GM19463 (cell line): ENCODE measurements at regions not wholly inside any gene's neighbourhood (a gene's known extent, or its start where the extent isn't known, plus 50 kb on each side); places are given as distances from the start of the nearest gene placed in this dataset.

Experiments used
- ATAC-seq: cut with Tn5 transposase; IDR thresholded peaks from one replicate; pipeline ENCODE4 v1.9.1; 2021; ENCODE audit warnings: mild to moderate bottlenecking, moderate library complexity; ENCODE audit not compliant: unreplicated experiment

DNA sequence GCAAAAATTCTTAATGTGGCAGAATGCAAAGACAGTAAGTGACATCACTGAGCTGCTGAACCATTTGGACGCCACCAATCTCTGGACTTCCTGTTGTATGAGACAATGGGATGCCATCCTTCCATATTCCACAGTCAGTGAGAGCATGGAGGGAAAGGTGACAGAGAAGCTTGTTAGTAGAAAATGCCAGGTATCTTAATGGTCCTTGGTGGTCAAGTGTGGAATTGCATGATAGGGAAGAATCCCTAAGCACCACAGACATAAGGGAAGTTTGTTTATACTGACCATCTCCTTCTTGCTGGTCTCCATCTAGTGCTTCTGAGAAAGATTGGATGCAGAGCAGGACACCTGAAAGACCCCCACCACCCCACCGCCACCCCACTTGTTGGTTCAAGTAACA lies 1410.0 kb upstream of the TMEM132C start:
- no peak for ATAC-seq

DNA sequence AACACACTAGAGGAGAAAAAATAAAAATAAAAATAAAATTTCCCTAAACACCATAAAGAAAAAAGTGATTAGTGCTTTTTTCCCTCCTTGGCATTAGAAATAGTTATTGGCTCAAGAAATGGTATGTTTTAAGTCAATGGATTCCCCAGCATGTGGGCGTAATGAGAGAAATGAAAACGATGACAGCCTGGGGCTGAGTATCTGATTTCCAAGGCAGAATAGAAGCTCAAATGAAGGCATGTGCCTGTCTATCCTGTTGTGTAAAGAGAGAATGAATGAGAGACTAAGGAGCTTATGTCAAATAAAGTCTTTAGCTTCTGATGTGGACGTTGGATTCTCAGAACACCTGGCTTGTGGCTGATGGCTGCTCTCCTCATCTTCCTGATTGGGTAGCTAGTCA lies 1408.4 kb upstream of the TMEM132C start:
- no peak for ATAC-seq

DNA sequence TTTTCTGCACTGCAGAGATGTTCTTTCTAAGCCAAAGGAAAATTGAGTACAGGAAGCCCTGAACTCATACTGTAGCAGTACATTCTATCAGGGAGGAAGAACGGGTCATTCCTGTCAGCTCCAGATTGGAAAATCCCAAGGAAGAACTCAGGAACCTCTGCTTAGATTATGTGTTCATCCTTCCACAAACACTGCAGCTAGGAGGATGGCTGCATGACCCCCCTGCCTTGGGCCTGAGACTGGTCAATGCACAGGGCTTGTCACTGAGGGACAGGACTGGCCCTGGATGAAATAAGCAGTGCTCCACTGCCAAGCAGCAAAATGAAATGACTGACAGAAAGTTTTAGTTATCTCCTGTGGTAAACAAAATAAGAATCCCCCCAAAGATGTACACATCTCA lies 1406.8 kb upstream of the TMEM132C start:
- no peak for ATAC-seq

DNA sequence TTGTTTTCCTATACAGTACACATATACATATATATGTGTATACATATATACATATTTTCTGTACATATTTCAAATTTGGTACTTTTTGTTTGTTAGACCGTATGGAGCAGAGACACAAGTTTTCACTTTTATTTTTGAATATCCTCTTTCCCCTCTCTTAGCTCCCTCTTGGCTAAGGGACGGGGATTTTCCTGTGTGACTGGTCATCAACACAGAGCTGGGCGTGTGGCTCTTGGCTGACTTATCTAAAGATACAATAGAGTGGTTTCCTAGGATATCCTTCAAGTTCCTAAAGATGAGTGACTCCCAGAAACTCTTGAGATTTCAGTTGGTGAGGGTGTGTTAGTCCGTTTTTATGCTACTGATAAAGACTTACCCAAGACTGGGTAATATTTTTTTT lies 1404.5 kb upstream of the TMEM132C start:
- no peak for ATAC-seq

DNA sequence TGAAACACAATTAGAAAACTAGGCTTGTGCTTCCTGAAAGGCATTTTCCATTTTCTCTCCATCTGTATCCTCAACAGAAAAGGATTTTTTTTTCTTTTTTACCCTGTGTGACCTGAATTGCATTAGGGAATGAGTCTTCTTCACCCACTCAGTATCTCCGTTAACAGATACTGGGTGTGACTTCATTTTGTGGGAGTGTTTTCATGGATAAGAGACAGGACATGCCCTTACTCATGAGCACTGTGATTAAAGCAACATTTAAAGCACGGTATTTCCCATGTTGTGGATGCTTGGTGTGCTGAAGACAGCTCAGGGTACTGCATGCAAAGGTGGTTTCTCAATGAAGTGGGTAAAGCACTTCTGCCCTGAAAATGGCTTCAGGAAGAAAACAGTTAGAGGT lies 1397.3 kb upstream of the TMEM132C start:
- ATAC-seq, result no peak

DNA sequence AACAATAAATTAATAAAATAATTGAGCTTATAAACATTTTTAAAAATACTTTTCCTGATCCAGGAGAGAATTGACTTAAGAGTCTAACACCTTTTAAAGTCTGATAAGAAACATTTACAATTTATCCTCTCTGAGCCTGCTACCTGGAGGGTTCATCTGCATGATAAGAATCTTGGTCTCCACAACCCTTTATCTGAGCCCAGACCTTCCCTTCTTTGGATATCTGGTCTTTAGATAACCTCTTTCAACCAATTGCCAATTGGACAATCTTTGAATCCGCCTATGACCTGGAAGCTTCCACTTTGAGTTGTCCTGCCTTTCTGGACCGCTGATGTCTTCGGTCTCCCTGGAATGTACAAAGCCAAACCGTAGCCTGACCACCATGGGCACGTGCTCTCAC lies 1393.3 kb upstream of the TMEM132C start:
- no peak for ATAC-seq

DNA sequence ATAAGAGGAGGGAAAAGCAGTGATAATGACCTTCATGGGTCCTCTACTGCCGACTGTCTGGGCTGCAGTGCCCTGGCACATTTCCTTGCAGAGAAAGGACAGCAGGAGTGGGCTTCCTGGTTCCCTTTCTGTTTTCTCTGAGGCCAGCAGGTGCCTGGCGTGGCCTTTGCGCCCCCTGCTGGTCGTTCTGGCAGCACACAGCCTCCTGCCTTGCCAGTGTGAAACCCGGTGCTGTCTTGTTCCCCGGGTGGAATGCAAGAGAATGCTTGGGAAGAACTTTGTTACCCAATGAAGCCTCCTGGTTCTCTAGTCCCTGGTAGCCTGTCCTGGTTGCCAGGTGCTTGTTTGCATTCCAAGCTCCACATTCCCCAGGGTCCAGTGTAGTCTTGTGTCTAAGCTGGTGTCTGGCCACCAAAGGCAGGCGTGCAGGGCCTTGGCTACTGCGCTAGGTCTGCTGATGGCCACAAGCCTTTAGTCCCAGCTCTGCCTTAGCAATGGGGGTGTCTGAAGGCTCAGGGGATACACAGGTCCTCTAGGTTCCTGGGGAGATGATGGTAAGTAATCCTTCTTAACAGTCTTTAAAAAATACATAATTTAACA lies 1392.4 kb upstream of the TMEM132C start:
- peak; percentile 96 for ATAC-seq

DNA sequence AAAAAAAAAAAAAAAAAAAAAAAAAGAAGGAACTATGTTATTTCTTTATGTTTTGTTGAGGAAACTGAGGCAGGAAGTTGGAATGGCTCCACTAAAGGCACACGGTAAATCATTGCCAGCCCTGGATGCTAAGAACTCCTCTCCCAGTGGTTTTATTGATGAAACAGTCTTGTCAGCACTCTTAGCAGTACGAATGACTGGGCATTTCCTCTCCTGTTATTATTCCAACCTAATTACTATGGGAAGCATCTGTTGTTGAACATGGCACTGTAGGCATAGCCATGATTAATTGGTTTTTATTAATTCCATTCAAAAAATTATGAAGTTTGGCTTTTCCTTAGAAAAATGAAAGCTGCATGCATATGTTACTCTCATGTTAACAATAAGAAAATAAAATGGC lies 1387.1 kb upstream of the TMEM132C start:
- no peak for ATAC-seq

DNA sequence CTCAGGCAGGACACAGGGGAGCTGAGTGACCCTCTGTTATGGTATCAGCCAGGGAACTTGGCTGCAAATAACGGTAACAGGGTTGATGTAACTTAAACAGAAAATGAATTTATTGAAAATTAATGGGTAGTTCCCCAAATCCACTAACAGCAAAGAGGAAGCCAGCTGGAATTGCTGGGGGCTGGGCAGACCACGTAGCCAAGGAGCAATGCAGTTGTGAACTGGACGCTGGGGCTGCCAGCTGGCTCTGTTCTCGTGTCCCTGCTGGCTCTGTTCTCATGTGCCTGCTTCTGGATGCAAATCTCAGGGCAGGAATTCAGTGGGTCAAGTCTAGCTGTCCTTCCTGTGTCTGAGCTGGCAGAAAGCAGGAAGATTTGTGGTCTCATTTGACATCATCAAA lies 1383.3 kb upstream of the TMEM132C start:
- no peak for ATAC-seq

DNA sequence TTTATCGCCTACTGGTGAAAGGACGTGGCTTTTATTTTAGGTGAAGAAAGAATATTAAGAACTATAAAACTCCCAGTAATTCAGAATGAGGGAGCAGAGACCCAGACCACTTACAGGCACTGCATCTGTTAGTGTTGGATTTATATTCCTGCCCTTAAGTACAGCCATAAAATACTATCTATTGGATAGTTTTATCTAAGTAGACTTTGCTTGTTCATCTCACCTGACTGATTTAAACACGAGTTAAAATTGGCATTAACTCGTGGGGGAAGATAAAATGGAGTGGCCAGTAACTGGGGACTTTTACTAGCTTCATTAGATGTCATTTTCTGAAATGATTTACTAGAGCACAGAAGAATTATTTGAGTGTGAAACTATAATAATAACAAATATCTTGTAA lies 1377.5 kb upstream of the TMEM132C start:
- no peak for ATAC-seq

DNA sequence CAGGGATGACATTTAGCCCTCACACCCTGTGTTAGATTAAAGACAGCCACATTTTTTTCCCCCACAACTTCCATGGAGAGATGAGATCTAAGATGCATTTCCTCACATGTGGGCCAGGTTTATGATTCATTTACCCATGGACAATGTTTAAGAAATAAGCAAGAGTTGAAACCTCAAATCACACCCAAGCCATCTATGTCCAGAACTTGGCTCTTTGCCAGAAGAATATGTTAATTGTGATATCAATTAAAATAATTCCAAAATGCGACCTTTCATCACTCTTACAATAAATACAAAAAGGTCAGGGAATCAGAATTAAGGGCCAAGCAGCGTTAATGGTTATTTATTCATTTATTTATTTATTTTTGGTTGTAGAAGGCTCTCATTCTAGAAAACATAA lies 1376.9 kb upstream of the TMEM132C start:
- ATAC-seq, result no peak

DNA sequence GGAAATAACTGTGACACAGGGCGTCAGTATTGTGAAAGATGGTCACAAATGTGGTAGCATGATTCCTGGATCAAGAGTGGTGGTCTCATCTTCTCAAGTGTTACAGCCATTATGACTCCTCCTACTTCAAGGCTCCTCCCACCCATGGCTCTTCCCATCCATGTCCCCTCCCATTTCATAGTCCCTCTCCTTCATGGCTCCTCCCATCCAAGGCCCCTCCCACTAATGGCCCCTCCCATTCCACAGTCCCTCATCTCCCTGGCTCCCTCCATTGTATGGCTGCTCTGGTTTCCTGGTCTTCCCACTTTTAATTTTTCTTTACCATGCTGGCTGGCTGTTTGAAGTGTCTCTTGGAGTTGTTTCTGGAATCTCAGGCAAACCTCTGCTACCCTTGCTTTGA lies 1375.2 kb upstream of the TMEM132C start:
- no peak for ATAC-seq

DNA sequence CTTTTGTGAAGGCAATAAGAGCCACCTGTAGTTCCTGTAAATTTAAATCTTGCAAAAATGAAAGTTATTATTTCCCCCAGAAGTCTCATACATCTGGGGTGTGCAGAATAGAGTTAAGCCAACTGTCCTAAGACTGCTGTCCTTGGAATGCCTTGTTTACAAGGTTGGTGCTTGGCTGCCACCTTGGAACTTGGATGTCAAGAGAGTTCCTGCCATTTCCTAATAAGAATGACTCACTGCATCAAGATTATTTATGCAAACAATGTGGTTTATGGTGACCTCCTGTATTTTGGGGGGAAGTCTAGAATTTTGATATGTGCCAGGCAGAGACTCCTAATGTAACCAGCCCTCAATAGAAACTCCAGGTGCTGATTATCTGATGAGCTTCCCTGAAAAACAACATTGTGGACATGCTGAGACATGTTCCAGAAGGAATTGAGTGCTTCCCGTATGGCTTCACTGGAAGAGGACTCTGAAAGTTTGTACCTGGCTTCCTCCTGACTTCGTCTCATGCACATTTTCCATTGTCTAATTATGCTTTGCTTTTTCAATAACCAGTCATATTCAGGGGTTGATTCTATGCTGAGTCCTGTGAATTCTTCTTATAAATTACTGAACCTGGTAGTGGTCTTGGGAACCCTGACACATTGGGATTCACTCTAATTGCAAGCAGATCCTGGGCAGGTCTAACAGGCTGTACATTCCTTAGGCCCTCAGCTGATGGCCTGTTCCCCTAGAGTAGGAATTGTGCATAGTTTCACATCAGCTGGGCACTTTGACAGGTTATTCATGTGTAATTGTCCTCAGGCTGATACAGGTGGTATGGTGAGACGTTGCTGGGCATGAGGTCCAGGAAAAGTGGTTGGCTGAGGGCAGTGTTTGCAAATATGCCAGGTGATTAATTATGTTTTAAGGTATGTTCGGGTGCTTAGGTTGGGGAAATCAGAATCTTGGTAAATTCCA lies 1370.7 kb upstream of the TMEM132C start:
- ATAC-seq, result no peak

DNA sequence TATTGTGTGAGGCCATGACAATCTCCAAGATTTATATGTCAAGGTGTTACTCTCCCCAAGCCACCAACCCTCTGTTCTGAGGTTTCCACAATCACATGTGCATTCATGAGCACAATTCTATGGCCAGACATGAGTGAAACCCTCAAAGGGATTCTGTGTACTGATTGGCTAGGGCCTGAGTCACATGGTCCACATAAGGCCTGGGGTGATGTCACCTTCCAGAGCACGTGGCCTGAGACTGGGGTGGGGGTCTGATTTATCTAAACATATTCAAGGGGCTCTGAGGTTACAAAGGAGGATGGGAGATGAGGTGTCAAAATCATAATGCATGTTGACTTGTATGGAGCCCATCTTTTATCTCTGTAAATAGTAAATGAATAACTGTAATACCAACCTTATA lies 1369.9 kb upstream of the TMEM132C start:
- no peak for ATAC-seq

DNA sequence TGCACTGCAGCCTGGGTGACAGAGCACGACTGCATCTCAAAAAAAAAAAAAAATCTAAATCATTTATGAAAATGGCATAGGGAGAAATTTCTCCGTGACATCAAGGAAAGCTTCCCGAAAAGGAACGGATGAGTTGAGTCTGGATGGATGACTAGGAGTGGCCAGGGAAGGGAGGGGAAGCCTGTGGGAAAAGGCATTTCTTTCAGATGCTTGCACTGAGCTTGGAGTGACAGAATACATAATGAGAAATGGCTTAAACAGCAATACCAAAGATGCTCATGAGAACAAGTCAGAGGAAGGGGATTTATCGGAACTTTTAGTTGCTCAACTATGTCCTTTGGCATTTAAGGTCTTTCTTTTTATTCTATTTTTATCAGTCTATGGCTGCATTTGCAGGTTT lies 1369.2 kb upstream of the TMEM132C start:
- ATAC-seq, result no peak

DNA sequence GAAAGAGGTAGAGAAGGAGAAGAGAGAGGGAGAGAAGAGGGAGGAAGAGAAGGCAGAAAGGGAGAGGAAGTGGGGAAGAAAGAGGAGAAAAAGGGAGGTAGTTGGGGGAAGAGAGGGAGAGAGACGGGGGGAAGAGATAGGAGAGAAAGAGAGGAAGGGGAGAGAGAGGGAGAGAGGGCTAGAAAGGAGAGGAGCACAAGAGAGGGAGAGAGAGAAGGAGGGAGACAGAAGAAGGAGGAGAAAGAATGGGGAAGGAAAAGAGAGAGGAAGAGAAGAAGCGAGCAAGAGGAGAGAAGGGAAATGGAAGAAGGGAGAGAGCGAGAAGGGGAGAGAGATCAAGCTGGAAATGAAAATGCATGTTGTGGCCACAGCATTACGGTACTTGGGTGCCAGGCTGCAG lies 1368.4 kb upstream of the TMEM132C start:
- no peak for ATAC-seq

DNA sequence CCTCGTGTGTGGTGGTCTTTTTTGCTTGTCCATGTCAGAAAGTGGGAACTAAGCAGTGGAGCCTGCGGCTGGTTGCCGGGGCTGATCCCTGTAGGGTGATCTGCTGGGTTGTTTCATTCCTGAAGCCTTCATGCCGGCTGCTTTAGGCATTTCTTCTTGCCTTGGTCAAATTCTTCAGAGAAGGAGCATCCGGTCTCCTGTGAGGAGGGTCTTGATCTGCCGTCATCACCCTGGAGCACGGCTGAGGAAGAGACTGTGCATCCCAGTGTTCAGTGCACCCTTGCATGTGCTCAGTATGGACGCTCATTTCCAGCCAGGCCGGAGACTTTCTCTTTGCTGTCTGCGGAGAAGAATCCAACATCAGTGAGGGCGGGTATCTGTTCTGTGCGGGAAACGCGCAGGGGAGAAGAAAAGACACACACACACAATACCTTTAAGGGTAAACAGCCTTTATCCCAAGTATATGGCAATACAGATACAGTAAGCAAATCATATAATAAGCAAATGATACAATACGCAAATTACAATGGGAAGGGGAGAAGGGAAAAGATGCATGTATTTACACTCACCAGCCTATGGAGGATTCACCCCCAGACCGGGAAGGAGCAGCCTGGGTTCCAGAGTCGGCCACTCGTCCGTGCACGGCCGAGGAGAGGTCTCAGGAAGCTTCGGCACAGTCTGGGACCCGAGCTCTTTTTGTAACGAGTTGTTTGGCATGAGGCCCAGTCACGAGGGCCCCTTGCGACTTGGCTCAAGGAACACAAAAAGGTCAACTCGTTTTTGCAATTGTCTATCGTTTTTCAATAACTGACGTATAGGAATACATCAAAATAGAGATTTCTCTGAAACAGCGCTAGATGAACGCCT lies 1366.8 kb upstream of the TMEM132C start:
- ATAC-seq, result no peak

DNA sequence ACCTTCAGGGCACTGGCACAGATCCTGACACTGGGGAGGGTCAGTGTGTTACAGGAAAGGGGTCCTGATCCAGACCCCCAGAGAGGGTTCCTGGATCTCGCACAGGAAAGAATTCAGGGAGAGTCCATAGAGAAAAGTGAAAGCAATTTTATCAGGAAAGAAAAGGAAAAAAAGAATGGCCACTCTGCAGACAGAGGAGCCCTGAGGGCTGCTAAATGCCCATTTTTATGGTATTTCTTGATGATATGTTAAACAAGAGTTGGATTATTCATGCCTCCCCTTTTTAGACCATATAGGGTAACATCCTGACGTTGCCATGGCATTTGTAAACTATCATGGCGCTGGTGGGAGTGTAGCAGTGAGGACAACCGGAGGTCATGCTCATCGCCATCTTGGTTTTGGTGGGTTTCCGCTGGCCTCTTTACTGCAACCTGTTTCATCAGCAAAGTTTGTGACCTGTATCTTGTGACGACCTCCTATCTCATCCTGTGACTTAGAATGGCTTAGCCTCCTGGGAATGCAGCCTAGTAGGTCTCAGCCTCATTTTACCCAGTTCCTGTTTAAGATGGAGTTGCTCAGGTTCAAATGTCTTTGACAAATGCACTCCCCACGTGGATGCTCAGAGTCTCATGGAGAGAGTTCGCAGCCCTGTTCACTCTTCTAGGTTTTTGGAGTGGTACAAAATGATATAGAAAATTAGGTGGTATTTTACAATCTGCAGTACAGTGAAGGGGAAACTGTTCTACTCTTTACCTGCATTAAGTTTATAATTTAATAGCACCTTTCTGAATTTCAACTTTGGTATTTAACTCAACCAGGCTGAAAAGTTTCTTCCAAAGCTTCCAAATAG lies 1363.7 kb upstream of the TMEM132C start:
- ATAC-seq, result no peak

DNA sequence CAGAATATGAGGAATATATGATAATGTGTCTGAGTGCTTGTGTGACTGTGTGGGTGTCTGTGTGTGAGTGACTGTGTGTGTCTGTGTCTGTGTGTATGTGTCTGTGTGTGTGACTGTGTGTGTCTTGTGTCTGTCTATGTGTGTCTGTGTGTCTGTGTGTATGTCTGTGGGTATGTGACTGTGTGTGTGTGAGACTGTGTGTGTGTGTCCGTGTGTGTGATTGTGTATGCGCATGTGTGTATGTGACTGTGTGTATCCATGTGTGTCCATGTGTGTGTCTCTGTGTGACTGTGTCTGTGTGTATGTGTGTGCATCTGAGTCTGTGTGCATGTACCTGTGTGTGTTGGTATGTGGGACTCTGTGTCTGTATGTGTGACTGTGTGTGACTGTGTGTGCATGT lies 1361.2 kb upstream of the TMEM132C start:
- no peak for ATAC-seq

DNA sequence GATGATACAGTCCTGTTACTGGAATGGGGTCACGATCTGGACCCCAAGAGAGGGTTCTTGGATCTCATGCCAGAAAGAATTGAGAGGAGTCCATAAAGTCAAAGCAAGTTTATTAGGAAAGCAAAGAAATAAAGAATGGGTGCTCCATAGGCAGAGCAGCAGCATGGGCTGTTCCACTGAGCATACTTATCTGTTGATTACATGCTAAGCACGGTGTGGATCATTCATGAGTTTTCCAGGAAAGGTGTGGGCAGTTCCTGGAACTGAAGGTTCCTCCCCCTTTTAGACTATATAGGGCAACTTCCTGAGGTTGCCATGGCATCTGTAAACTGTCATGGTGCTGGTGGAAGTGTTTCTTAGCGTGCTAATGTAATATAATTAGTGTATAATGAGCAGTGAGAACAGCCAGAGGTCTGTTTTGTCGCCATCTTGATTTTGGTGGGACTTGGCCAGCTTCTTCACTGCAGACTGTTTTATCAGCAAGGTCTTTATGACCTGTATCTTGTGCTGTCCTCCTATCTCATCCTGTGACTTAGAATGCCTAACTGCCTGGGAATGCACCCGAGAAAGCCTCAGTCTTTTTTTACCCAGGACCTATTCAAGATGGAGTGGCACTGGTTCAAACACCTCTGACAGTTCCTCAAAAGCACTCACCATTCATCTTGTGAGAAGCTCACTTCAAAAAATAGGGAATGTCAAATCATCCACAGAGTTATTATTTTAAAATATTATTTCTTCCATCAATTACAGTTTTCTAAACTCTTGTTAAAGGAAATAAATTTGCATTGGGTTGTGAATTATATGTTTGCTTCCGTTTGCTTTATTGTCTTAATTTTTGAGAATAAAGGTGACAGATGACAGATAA lies 1358.8 kb upstream of the TMEM132C start:
- ATAC-seq, result no peak
